Non-pigmented ciliary epithelial cell (primary cell): ENCODE measurements at regions not wholly inside any gene's neighbourhood (a gene's known extent, or its start where the extent isn't known, plus 50 kb on each side); places are given as distances from the start of the nearest gene placed in this dataset.
"Not testable (repeated sequence)": the region's sequence is repeated elsewhere in the genome, so short reads cannot be mapped to it uniquely, and the experiment has no call there.

Source experiments
- DNase-seq: peaks from one replicate; pipeline ENCODE4 v3.0.0-alpha.2; 2010; ENCODE audit warnings: low read depth

GRCh38 chr5:130955041-130955440, 210.0 kb downstream of the HINT1 start:
- no peak for DNase-seq

GRCh38 chr5:130954336-130954735, 210.7 kb downstream of the HINT1 start:
- no peak for DNase-seq

- DNase-seq: no peak
Measured at GRCh38 chr5:130939059-130939458, 226.0 kb downstream of the HINT1 start.

- no peak for DNase-seq
Measured at GRCh38 chr5:130937046-130937445, 228.0 kb downstream of the HINT1 start.

GRCh38 chr5:130923543-130924124, 241.4 kb downstream of the HINT1 start:
- no peak for DNase-seq

- peak; percentile 0 for DNase-seq
Measured at GRCh38 chr5:130912088-130912487, 253.0 kb downstream of the HINT1 start.

- no peak for DNase-seq
Measured at GRCh38 chr5:130908186-130908585, 256.9 kb downstream of the HINT1 start.

GRCh38 chr5:130897537-130898195, 267.4 kb downstream of the HINT1 start:
- not testable (repeated sequence) for DNase-seq

GRCh38 chr5:130897181-130897536, 267.9 kb downstream of the HINT1 start:
- DNase-seq: not testable (repeated sequence)

GRCh38 chr5:130896636-130897035, 268.4 kb downstream of the HINT1 start:
- no peak for DNase-seq

- no peak for DNase-seq
Measured at GRCh38 chr5:130893006-130893405, 272.1 kb downstream of the HINT1 start.

- no peak for DNase-seq
Measured at GRCh38 chr5:130890610-130891009, 274.4 kb downstream of the HINT1 start.

GRCh38 chr5:130885691-130886090, 279.4 kb downstream of the HINT1 start:
- no peak for DNase-seq

GRCh38 chr5:130885027-130885426, 280.0 kb downstream of the HINT1 start:
- no peak for DNase-seq

- DNase-seq: no peak
Measured at GRCh38 chr5:130884023-130884422, 281.0 kb downstream of the HINT1 start.

- no peak for DNase-seq
Measured at GRCh38 chr5:130875656-130876055, 289.4 kb downstream of the HINT1 start.

- no peak for DNase-seq
Measured at GRCh38 chr5:130874861-130875417, 290.1 kb downstream of the HINT1 start.

- no peak for DNase-seq
Measured at GRCh38 chr5:130871346-130872086, 293.5 kb downstream of the HINT1 start.

- no peak for DNase-seq
Measured at GRCh38 chr5:130870691-130871090, 294.4 kb downstream of the HINT1 start.

GRCh38 chr5:130868186-130868840, 296.7 kb downstream of the HINT1 start:
- DNase-seq: no peak

- DNase-seq: no peak
Measured at GRCh38 chr5:130845049-130845765, 319.8 kb downstream of the HINT1 start.
